DOHH2 (cell line): ENCODE measurements at regions not wholly inside any gene's neighbourhood (a gene's known extent, or its start where the extent isn't known, plus 50 kb on each side); places are given as distances from the start of the nearest gene placed in this dataset.
"Not testable (repeated sequence)": the region's sequence is repeated elsewhere in the genome, so short reads cannot be mapped to it uniquely, and the experiment has no call there.

Source experiments
- H3F3A ChIP-seq: fragments of 200-600 bp; sonication (generic), shearing (Covaris generic); 2 replicates; pipeline ENCODE4 v1.6.0; 2016; ENCODE audit warnings: antibody characterized with exemption, mild to moderate bottlenecking; ENCODE audit not compliant: control insufficient read depth, insufficient read depth
- H3K27ac ChIP-seq: fragments of 200-600 bp; sonication (generic); 2 replicates; pipeline ENCODE4 v1.5.1; 2014; ENCODE audit warnings: low read depth, mild to moderate bottlenecking, low read length, moderate library complexity
- H3K27me3 ChIP-seq: fragments of 200-600 bp; sonication (generic); 2 replicates; pipeline ENCODE4 v1.6.1; 2014; ENCODE audit warnings: mild to moderate bottlenecking, low read length, mixed read lengths; ENCODE audit not compliant: control insufficient read depth
- H3K36me3 ChIP-seq: fragments of 200-600 bp; sonication (generic); 2 replicates; pipeline ENCODE4 v1.6.1; 2014; ENCODE audit warnings: mild to moderate bottlenecking, low read length, moderate library complexity, mixed read lengths; ENCODE audit not compliant: control insufficient read depth
- H3K4me1 ChIP-seq: fragments of 200-600 bp; sonication (generic); 2 replicates; pipeline ENCODE4 v1.6.1; 2014; ENCODE audit warnings: mild to moderate bottlenecking, low read length, mixed read lengths; ENCODE audit not compliant: control insufficient read depth
- H3K4me2 ChIP-seq: fragments of 200-600 bp; sonication (generic); 2 replicates; pipeline ENCODE4 v1.6.0; 2014; ENCODE audit warnings: mild to moderate bottlenecking, low read length, moderate library complexity
- H3K4me3 ChIP-seq: fragments of 200-600 bp; sonication (generic); 2 replicates; pipeline ENCODE4 v1.5.1; 2014; ENCODE audit warnings: mild to moderate bottlenecking, low read length, mixed read lengths
- H3K79me2 ChIP-seq: fragments of 200-600 bp; sonication (generic); 2 replicates; pipeline ENCODE4 v1.6.1; 2014; ENCODE audit warnings: mild to moderate bottlenecking, low read length, mixed read lengths; ENCODE audit not compliant: control insufficient read depth
- H3K9me2 ChIP-seq: fragments of 200-600 bp; sonication (generic); replicated peaks from 2 replicates; pipeline ENCODE4 v1.6.1; 2014; ENCODE audit warnings: mild to moderate bottlenecking, low read length, mixed read lengths; ENCODE audit not compliant: control insufficient read depth
- H3K9me3 ChIP-seq: fragments of 200-600 bp; sonication (generic); 2 replicates; pipeline ENCODE4 v1.6.1; 2014; ENCODE audit warnings: antibody characterized with exemption, low read length, mixed read lengths; ENCODE audit not compliant: control insufficient read depth, insufficient read depth
- H4K20me1 ChIP-seq: fragments of 200-600 bp; sonication (generic); 2 replicates; pipeline ENCODE4 v1.6.0; 2014; ENCODE audit warnings: low read depth, mild to moderate bottlenecking, antibody characterized with exemption, low read length, moderate library complexity; ENCODE audit not compliant: control insufficient read depth, insufficient read depth
- CTCF ChIP-seq: fragments of 200-600 bp; sonication (generic); IDR thresholded peaks from one replicate; pipeline ENCODE4 v1.5.1; 2014; ENCODE audit warnings: antibody characterized with exemption, mild to moderate bottlenecking, low read depth, low read length; ENCODE audit not compliant: poor library complexity, severe bottlenecking
- EZH2phosphoT487 ChIP-seq: fragments of 200-600 bp; sonication (generic); IDR thresholded peaks from 2 replicates; pipeline ENCODE4 v1.6.1; 2017; ENCODE audit warnings: borderline replicate concordance, mild to moderate bottlenecking, antibody characterized with exemption, low read length, moderate library complexity, mixed read lengths

- H3K4me2 ChIP-seq, result no peak overlapping the region
Observed at GRCh38 chr3:21955406-21955805, 204.4 kb upstream of the ZNF385D start.

GRCh38 chr3:21960033-21960432 is 209.0 kb upstream of the ZNF385D start:
- Histone ChIP-seq H3K4me2 (no peak overlapping the region), H3K4me1 (no peaks in the 10 kb centered on the region), H3K36me3 (no peaks in the 10 kb centered on the region), H3K27ac (no peak overlapping the region), H3K9me2 (no peaks in the 10 kb centered on the region), H3K9me3 (no peaks in the 10 kb centered on the region), H3K4me3 (no peak overlapping the region), H3K27me3 (no peaks in the 10 kb centered on the region), H3F3A (no peaks in the 10 kb centered on the region), H4K20me1 (no peaks in the 10 kb centered on the region), H3K79me2 (no peaks in the 10 kb centered on the region)
- TF ChIP-seq EZH2phosphoT487 (no peak), CTCF (no peak)

More at GRCh38 chr3:21955406-21955805, 204.4 kb upstream of the ZNF385D start:
- Histone ChIP-seq H3K79me2 (no peaks in the 10 kb centered on the region), H3K36me3 (no peaks in the 10 kb centered on the region), H3K4me1 (no peaks in the 10 kb centered on the region), H3K9me3 (no peaks in the 10 kb centered on the region), H4K20me1 (no peaks in the 10 kb centered on the region), H3K9me2 (no peaks in the 10 kb centered on the region), H3K4me3 (no peak overlapping the region), H3K27me3 (no peaks in the 10 kb centered on the region), H3F3A (no peaks in the 10 kb centered on the region), H3K27ac (no peak overlapping the region)
- TF ChIP-seq EZH2phosphoT487 (no peak), CTCF (no peak)

GRCh38 chr3:21962456-21962855 is 211.4 kb upstream of the ZNF385D start:
- H3K4me3 ChIP-seq, result no peak overlapping the region
- H3K79me2 ChIP-seq, result no peaks in the 10 kb centered on the region
- no peaks in the 10 kb centered on the region for H3K27me3 ChIP-seq
- TF ChIP-seq CTCF (no peak), EZH2phosphoT487 (no peak)
- H3K4me2 ChIP-seq, result no peak overlapping the region
- H3K36me3 ChIP-seq, result no peaks in the 10 kb centered on the region
- H3K9me2 ChIP-seq, result no peaks in the 10 kb centered on the region
- no peaks in the 10 kb centered on the region for H3F3A ChIP-seq
- no peaks in the 10 kb centered on the region for H4K20me1 ChIP-seq
- H3K27ac ChIP-seq, result no peak overlapping the region
- H3K9me3 ChIP-seq, result no peaks in the 10 kb centered on the region
- no peaks in the 10 kb centered on the region for H3K4me1 ChIP-seq

GRCh38 chr3:21966457-21966856 is 215.4 kb upstream of the ZNF385D start:
- H3K79me2 ChIP-seq, H3K4me1 ChIP-seq, H3K9me2 ChIP-seq, H3K9me3 ChIP-seq, H3K36me3 ChIP-seq, H3K4me3 ChIP-seq, H3K27ac ChIP-seq, H4K20me1 ChIP-seq, H3K4me2 ChIP-seq, H3K27me3 ChIP-seq, H3F3A ChIP-seq: not testable (repeated sequence)
